CD4-positive, alpha-beta T cell treated with Interleukin-6 for 4 hours (primary cell): ENCODE measurements at regions not wholly inside any gene's neighbourhood (a gene's known extent, or its start where the extent isn't known, plus 50 kb on each side); places are given as distances from the start of the nearest gene placed in this dataset.

Experiments
- DNase-seq: peaks from one replicate; pipeline ENCODE4 v3.0.0-alpha.2; 2020; ENCODE audit warnings: mixed read lengths

- DNase-seq = no peak
Observed at GRCh38 chr6:101326411-101326810, 67.1 kb upstream of the GRIK2 start.

GRCh38 chr6:101341926-101342325 is 51.6 kb upstream of the GRIK2 start:
- no peak for DNase-seq
